HG03108 (cell line): ENCODE measurements at regions not wholly inside any gene's neighbourhood (a gene's known extent, or its start where the extent isn't known, plus 50 kb on each side); places are given as distances from the start of the nearest gene placed in this dataset.
"Not testable (repeated sequence)": the region's sequence is repeated elsewhere in the genome, so short reads cannot be mapped to it uniquely, and the experiment has no call there.

ENCODE experiments used
- ATAC-seq: cut with Tn5 transposase; IDR thresholded peaks from one replicate; pipeline ENCODE4 v1.9.1; 2021; ENCODE audit warnings: moderate library complexity; ENCODE audit not compliant: unreplicated experiment

- ATAC-seq: no peak
Observed at GRCh38 chr10:117458571-117458970, 83.3 kb upstream of the PDZD8 start.

- no peak for ATAC-seq
Observed at GRCh38 chr10:117457932-117458331, 82.7 kb upstream of the PDZD8 start.

- no peak for ATAC-seq
Observed at GRCh38 chr10:117457071-117457810, 82.0 kb upstream of the PDZD8 start.

DNA sequence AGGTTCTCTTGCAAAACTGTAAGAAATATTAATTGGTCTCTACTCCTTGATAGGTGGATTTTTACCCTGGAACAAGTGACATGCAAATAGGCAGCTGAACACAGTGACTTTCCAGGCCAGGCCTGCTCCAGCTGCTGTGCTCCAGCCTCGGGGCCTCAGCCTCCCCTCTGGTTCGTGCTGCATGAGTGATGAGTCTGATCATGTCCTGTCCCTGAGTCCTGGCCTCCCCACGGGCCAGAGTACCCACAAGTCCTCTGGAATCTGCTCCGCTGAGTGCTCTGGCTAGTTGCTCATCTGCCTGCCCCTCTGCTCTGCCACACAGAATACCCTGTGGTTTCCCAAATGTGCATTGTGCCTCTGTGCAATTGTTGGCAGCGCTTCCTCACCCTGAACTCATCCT, 80.1 kb upstream of the PDZD8 start:
- no peak for ATAC-seq

GRCh38 chr10:117454502-117454901, 79.3 kb upstream of the PDZD8 start:
- ATAC-seq: no peak

- not testable (repeated sequence) for ATAC-seq
Observed at GRCh38 chr10:117453484-117453883, 78.2 kb upstream of the PDZD8 start.

DNA sequence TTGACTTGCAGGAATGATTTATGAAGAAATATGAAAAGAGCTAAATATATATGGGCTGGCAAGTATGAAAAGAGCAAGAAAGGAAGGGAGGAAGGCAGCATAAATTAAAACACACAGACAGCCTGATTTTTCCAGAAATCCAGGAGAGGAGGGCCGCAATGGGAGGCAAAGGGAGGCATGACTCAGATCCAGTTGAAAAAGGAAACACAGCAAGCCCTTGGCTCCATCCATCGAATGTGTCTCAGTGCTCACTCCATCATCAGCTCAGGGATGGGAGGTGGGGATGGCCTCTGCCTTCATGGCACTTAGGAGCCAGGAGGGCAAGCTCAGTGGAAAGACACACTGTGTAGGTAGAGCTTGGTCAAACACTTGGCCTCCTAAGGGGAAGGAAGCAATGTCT, 75.7 kb upstream of the PDZD8 start:
- ATAC-seq: no peak

DNA sequence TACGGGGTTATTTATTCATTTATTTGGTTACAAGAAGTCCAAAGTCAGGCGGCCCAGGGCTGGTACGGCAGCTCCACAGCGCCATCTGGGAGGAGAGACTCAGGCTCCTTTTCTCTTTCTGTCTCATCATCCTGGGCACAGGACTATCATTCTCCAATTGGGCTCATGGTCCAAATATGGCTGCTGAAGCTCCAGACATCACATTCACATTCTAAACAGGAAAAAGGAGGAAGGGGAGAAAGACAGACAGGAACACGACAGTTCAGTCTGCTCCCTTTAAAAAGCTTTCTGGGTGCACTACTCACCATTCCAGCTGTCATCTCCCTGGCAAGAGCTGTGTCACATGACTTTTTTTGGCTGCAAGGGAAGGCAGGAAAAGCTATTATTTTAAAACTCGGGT, 74.4 kb upstream of the PDZD8 start:
- no peak for ATAC-seq

DNA sequence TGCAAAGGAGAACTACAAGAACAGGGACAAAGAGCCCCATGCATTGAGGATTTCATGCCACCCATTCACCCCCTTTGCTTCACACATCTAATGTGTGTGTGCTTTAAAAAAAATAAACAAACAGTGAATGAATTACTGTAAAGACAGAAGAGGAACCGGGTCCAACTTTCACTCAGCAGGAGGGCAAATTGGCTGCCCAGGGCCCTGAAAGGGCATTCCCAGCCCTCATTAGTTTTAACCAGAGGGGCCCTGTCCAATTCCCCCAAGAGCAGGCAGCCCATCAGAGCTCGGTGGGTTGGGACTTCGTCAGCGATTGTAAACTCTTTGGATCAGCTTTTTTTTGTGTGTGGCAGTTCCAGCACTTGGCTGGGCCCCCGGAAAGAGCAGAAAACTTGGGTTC, 73.6 kb upstream of the PDZD8 start:
- no peak for ATAC-seq

- ATAC-seq: no peak
Observed at GRCh38 chr10:117445992-117446391, 70.8 kb upstream of the PDZD8 start.

DNA sequence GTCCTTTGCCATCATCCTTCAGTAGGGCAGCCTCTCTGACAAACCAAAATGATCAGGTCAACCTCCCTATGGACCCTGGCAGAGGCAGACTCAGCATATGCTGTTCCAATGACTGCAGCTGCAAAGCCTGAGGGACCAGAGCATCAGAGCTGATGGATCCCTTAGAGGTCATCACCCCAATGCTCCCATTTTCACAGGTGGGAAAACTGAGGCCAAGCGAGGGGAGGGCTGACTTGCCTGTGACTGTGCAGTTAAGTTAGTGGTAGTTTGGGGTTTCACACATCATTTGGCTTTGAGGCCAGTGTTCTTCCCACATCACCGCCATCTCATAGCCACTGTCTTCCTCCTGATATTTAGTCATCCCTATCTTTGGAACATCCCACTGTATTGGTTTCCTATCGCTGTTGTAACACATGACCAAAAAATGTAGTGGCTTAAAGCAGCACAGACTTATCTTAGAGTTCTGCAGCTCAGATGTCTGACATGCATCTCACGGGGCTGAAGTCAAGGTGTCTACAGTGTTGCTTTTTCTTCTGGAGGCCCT, 69.3 kb upstream of the PDZD8 start:
- ATAC-seq: no peak

DNA sequence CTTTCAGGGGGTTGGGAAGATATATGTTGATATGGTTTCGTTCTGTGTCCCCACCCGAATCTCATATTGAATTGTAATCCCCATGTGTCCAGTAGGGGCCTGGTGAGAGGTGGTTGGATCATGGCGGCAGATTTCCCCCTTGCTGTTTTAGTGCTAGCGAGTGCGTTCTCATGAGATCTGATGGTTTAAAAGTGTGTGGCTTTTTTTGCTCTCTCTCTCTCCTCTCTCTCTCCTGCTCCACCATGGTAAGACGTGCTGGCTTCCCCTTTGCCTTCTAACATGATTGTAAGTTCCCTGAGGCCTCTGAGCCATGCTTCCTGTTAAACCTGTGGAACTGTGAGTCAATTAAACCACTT, 68.4 kb upstream of the PDZD8 start:
- no peak for ATAC-seq

DNA sequence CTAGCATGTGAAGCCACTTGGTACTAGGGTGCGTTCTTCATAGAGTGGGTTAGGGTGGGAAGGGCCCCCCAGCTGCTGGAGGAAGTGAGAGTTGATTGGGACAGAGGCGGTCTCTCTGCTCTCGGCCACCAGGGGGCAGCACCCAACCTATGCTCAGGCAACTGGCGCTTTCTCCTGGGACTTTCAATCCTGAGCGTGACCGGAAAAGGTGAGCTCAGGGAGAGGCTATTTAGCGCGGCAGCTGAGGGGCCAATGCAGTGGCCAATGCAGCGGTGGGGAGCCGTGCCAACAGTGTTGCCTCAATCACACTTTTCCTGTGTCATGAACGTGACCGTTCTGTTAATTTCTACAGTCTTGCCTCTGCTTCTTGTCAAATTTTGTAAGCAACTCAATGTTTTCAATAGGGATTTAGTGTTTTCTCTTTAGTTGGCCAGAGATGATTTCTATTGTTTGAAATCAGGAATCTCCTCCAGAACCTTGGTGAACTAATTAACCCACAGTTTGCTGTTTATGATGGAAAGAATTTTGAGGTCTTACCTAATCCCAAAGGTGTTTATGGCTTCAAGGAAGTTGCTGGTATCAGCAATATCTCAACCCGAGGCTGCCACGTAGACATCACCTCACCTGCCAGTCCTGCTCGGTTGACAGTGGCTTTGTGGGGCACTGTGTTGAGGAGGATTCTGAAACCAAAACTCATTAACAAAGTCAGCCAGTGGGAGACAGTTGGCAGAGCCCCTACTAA, 67.9 kb upstream of the PDZD8 start:
- ATAC-seq: peak; percentile 56

GRCh38 chr10:117442521-117442920, 67.3 kb upstream of the PDZD8 start:
- no peak for ATAC-seq

DNA sequence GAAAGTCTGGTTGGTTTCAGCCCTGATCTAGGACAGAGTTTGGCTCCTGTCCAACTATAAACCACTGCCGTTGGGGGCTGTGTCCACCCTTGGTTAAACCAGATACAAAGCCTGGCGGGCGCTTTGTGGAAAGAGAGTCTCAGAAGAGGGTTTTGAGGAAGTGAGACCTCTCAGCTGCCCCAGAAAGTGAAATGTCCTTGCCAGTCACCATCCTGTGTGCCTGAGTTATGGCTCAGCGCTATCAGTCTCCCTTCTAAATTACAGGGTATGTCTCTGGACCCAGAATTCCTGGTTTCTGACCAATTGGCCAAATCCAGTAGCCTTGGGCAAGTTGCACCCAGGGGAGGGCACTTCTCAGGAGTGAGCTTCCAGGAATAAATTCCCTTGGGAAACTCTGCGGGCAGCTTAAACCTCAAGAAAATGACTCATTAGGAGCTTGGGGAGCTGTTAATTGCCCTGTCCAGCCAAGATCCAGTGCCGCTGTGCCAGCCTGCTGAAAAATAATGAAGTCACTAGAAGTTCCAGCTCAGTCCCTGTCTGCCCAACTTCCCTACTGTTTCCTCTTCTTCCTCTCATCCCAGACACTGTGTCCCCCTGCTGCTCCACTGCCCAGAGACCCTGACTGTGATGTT, 66.7 kb upstream of the PDZD8 start:
- peak; percentile 85 for ATAC-seq

DNA sequence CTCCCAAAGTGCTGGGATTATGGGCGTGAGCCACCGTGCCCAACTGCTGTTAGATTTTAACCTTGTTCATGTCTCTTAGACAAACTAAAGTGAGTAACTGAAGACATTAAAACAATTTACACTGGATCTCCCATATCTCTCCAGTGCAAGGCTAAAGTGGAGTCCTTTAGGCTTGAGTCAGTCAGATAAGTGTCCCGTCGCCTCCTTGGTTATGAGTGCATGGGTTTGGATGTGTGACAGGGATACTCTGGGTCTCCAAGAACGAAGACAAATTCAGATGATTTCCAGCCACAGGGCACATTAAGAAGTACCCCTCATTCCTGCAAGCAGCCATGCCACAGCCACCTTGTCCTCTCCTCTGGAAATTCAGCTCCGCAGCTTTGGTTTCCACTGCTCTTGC, 66.1 kb upstream of the PDZD8 start:
- no peak for ATAC-seq

- ATAC-seq: no peak
Observed at GRCh38 chr10:117439243-117439912, 64.1 kb upstream of the PDZD8 start.

- ATAC-seq: no peak
Observed at GRCh38 chr10:117432866-117433265, 57.6 kb upstream of the PDZD8 start.

DNA sequence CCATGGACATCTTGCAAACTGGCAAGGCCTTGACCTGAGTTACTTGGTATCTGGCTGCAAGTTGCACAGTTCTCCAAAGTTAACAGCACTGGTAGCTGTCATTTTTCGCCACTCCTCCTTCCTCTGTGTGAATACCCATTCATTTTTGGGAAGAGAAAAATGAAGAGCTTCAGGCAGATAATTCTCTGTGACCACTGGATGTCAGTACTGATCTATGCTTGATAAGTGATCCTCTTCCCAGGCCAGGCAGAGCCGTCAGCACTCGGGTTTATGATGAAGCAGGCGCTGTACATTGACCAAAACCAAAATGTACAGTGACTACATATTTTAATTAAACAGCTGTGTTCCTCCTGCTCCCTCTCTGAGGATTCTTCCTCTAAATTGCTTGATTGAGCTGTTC, 55.9 kb upstream of the PDZD8 start:
- ATAC-seq: no peak

DNA sequence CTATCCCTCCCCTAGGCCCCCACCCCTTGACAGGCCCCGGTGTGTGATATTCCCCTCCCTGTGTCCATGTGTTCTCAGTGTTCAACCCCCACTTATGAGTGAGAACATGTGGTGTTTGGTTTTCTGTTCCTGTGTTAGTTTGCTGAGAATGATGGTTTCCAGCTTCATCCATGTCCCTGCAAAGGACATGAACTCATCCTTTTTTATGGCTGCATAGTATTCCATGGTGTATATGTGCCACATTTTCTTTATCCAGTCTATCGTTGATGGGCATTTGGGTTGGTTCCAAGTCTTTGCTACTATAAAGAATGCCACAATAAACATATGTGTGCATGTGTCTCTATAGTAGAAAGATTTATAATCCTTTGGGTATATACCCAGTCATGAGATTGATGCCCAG, 55.3 kb upstream of the PDZD8 start:
- not testable (repeated sequence) for ATAC-seq

GRCh38 chr10:117429643-117430265, 54.5 kb upstream of the PDZD8 start:
- ATAC-seq: no peak
